ENCODE measurements at regions not wholly inside any gene's neighbourhood (a gene's known extent, or its start where the extent isn't known, plus 50 kb on each side); places are given as distances from the start of the nearest gene placed in this dataset.
"Not testable (repeated sequence)": the region's sequence is repeated elsewhere in the genome, so short reads cannot be mapped to it uniquely, and the experiment has no call there.

DNA sequence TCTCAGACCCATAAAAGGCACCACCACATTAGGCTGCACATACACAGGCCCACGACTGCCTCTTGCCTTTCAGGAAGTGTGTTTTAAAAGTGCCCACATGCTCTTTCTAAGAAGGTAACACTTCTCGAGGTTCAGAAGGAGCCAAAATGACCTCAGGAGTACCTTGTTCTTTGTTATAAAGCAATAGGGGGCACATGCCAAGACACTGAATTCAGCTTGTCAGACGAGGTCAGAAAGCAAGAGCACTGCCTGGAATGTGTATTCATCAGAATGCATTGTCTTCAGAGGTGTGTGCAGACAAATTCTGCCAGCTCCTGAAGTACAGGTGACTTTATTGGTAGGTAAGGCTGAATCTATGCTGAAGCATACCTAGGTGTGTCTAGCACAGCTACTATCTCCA is 114.5 kb upstream of the IRX1 start:
- DNase-seq, result no peak

- no peak for DNase-seq
Observed at GRCh38 chr5:3475674-3476073, 120.0 kb upstream of the IRX1 start.

- DNase-seq, result no peak
Observed at GRCh38 chr5:3466392-3466791, 129.2 kb upstream of the IRX1 start.

GRCh38 chr5:3460416-3460815 is 135.2 kb upstream of the IRX1 start:
- no peak for DNase-seq

DNA sequence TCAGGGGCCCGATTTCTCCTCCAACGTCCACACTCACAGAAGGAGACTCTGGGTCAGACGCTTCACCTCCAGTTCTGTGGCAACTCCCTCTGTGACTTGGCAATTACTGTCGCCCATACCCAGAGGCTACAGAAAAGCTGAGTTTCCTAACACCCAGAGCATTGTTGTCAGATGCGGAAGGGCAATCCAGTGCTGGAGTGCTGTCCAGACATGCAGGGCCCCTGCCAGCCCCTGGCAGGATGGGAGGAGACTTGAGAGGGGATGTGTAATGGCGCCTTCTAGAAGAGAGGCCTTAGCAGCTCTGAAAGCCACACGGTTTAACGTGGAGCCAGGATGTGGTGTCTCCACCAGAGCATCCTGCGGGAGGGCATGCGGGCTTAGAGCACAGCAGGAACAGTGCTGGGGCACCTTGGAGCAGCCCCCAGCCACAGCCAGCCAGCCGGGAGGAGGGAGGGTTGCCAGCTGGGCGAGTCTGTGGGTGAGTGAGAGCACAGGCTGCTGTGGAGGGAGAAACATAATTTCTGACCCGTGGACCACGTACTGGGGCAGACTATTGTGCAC is 139.4 kb upstream of the IRX1 start:
- DNase-seq, result no peak

GRCh38 chr5:3454028-3454427 is 141.6 kb upstream of the IRX1 start:
- DNase-seq, result not testable (repeated sequence)

DNA sequence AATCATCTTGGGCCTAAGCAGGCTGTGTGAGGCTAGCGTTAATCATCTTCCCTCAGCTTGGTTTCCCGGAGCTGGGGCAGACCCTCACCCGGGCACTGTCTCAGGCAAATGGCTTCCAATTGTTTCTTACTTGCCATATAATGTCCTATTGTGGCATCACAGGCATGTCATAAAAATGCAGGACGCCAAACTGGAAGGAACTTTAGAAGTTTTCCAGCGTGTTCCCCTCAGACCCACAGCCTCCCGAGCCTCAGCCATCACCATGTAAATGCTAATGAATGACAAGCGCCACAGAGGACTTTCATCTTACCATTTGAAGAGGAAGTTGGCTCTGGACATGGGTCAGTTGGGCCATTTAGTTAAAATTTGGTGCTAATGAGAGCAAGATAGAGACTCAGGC is 143.0 kb upstream of the IRX1 start:
- DNase-seq, result no peak

GRCh38 chr5:3451961-3452360 is 143.7 kb upstream of the IRX1 start:
- no peak for DNase-seq

DNA sequence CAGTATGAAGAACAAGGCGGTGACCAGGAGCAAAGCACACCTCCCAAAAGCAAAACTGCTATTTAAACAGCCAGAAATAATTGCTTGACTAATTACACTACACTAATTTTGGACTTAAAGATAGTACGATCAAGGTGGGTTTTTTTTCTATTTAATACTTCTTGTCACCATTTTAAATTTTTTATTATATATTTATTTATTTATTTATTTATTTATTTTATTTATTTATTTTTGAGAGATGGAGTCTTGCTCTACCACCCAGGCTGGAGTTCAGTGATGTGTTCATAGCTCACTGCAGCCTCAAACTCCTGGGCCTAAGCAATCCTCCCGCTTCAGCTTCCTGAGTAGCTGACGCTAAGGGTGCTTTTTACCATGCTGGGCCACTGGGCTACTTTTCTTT is 146.2 kb upstream of the IRX1 start:
- no peak for DNase-seq

DNA sequence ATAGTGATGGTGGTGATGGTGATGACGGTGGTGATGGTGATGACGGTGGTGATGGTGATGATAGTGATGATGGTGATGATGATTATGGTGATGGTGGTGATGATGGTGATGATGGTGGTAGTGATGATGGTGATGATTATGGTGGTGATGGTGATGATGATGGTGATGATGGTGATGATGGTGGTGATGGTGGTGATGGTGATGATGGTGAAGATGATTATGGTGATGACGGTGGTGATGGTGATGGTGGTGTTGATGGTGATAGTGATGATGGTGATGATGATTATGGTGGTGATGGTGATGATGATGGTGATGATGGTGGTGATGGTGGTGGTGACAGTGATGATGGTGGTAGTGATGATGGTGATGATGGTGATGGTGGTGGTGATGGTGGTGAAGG is 149.2 kb upstream of the IRX1 start:
- DNase-seq, result no peak

GRCh38 chr5:3445517-3445916 is 150.1 kb upstream of the IRX1 start:
- DNase-seq, result not testable (repeated sequence)

DNA sequence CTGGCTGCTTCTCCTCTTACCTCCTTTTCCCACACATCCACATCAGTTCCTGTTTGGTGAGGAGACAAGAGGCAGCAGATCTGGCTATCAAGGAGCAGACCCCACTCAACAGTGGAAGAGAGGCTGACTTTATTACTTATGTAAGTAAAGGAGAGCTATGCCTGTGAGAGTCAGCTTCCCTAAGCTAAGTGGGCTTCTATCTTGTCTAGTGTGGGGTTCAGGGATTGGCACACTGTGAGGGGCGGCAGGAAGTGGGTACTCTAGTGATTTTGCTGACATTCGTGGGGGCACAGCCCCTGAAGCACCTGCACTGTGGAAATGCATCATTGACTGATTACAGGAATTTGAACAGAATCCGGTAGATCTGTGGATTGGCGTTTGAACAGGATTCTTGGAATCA is 163.5 kb upstream of the IRX1 start:
- DNase-seq, result no peak

DNA sequence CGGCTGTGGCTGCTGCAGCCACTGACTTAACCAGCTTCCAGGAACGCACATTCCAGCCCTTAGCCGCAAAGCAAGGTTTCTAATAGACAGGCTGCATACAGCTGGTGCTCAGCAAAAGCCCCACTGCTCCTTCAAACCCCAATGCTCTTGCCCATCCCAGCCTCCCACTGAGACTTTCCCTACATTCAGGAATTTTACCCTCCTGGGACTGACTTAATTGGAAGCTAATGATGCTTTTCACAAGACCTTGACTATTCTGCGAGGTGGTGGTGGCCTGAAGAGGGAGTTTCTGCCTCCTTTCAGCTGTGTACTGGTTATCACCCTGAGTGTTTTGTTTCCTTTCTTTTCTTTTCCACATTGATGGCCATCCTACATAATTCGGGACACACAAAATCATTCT is 164.9 kb upstream of the IRX1 start:
- DNase-seq, result no peak

DNA sequence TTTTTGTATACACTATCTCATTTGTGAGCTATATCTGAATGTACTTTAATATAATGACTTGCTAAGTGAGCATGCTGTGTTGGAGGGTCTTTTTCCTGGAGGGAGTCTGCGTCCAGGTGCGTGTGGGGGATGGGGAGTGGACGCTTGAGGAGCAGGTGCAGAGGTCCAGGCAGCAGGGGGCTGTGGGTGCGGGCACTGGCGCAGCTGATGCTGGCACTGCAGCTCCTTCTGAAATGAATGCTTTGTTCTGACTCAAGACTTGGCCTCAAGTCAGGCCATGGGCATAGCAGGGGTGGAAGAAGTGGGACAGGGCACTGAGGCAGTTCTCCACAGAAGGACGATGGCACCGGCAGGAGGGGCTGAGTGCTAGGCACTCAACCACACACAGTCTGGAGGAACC is 165.7 kb upstream of the IRX1 start:
- no peak for DNase-seq

DNA sequence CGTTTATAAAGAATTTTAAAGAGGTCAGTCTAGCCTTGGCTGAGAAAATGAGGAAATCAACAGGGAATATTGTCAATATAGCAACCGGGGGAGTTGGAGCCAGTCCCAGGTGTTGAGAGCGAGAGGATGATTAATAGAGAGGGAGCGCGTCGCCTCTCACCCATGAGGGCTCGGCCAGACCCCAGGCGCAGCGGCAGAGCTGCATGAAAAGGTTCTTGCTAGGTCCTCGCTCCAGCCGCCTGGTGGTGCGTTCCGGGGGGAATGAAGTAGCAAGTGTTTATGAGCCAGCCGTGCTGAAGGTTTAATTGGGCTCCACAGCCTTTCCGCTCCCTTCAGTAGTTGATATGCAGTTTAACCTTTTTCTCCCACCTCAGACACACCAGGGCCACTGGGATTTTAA is 167.3 kb upstream of the IRX1 start:
- peak; percentile 73 for DNase-seq

- DNase-seq, result no peak
Observed at GRCh38 chr5:3424946-3425345, 170.7 kb upstream of the IRX1 start.

DNA sequence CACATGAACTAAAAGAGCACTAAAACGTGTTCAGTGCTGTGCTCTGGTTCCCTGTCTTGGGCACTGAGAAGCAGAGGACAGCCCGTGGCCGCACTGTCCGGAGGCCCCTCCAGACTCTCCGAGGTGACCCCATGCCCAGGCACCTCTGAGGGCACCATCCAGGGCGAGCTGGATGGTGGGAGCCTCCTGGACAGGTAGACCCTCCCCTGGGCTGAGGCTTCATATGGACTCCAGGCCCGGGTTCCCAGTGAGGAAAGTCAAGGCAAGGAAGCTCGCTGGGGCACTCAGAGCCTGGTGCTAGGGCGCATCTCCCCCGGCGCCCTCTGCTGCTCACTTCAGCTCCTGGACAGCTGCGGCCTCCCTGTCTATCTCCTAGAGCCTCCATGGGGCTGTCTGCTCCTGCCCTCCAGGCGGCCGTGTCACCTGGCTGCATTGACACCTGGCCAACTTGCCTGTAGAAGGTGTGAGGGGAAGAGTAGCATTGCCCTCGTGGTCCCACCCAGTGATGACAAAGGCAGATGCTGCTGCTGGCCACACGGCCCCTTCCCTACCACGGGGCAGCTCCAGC is 178.2 kb upstream of the IRX1 start:
- no peak for DNase-seq

DNA sequence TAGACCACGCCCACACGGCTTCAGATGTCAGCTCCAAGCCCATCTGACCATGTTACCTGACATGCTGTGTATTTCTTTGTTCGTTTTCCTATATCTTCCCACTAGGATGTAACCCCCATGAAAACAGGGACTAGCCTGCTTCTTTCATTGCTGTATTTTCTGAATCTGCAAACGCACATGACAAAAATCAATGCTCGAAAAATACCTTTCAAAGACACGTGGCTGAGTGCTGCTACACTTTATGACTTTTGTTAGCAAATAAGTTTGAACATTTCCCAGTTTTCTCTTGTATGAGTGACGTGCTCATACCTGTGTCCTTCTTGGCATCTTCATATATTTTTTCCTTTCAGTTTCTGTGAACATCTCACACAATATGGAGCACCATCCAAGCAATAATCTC is 181.3 kb upstream of the IRX1 start:
- DNase-seq, result no peak

DNA sequence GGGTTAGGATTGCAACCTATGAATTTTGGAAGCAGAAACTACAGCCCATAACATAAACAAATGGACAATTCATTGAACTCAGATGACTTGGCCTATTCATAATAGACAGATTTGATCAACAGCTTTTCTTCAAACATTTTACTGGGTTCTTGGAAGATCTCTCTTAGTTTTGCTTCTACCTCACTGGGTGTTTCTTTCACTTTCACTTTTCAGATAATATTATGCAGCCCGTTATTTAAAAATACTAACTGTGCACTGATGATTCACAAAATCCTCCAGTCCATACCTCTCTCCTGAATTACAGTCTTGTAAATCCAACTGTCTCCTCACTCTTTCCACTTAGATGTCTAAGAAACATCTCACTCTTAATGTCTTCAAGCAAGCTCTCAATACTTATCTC is 183.5 kb upstream of the IRX1 start:
- no peak for DNase-seq

GRCh38 chr5:3411363-3411762 is 184.3 kb upstream of the IRX1 start:
- DNase-seq, result no peak

GRCh38 chr5:3401635-3402034 is 194.0 kb upstream of the IRX1 start:
- no peak for DNase-seq

DNA sequence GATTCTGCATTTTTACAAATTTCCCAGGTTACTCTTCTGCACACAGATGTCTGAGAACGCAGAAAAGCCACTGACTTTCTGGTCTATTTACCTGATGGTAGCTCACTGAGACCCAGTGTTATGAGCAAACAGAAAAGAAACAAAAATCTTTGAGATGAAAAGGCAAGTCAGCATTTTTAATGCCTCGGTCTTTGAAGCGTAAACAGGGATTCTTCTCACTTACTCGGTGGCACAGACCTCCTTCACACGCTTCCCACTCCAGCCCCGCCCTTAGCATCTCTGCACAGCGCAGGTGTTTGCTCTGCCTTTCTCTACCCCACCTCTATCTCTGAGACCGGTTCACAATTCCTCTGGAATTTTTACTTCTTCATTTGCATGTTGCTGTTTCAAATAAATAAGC is 195.0 kb upstream of the IRX1 start:
- no peak for DNase-seq

DNA sequence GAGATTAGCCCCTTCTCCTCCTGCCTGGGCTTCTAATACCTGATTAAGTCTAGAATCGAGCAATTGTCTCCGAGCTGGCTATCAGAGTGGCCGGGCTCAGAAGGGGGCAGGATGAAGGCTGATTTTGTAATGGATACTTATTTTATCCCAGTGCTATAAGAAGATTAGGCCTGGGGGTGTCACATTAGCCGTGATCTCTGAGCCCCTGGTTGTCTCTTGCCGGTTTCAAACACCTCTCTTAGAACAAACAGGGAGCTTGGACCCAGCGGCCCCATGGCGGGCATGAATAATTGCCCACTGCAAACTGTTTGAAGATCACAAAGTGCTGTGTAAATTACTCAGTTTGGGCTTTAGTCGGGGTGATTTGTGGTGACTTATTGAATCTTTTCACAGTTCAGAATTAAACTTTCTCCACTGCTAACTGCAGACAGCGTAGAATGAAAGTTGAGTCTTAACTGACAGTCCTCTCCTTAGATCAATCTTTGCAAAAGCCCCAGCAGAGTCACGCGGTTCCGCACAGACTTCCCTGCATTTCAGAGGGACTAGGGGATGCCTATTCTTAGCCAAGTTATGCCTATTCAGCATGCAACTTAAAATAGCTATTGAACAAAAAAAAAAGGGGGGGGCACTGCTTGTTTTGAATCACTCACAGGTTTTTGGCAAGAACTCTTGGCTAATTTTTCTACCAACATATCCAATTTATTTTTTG is 200.6 kb upstream of the IRX1 start:
- DNase-seq, result no peak

GRCh38 chr5:3393920-3394597 is 201.6 kb upstream of the IRX1 start:
- peak; percentile 78 for DNase-seq
